Lung (tissue), 11 donors: ENCODE measurements at regions not wholly inside any gene's neighbourhood (a gene's known extent, or its start where the extent isn't known, plus 50 kb on each side); places are given as distances from the start of the nearest gene placed in this dataset.

Experiments used
- ATAC-seq: fragments of 200-7000 bp; cut with Tn5 transposase; one replicate; pipeline ENCODE4 v1.9.1; 2020; ENCODE audit warnings: moderate number of reproducible peaks; ENCODE audit not compliant: insufficient read depth, low FRiP score
- DNase-seq, 3 donors: peaks; one replicate each; pipeline ENCODE4 v3.0.0-alpha.2; 2013 to 2017
- H3K27ac ChIP-seq, 2 donors: one replicate each; pipeline ENCODE4 v1.5.1; 2013; ENCODE audit warnings: mild to moderate bottlenecking in 2 of 2, moderate library complexity in 2 of 2, control low read depth in 1 of 2, inconsistent platforms in 1 of 2, low read depth in 1 of 2, low read length in 1 of 2
- H3K27me3 ChIP-seq, 3 donors: one replicate each; pipeline ENCODE4 v1.5.1; 2013; ENCODE audit warnings: low read length in 2 of 3; ENCODE audit not compliant: control insufficient read depth in 3 of 3, insufficient read depth in 3 of 3
- H3K36me3 ChIP-seq, 4 donors: one replicate each; pipeline ENCODE4 v1.5.1; 2013; ENCODE audit warnings: low read length in 4 of 4, mild to moderate bottlenecking in 1 of 4, moderate library complexity in 1 of 4; ENCODE audit not compliant: control insufficient read depth in 4 of 4, insufficient read depth in 4 of 4
- H3K4me1 ChIP-seq, 5 donors: one replicate each; pipeline ENCODE4 v1.5.1; 2013; ENCODE audit warnings: low read length in 5 of 5, mild to moderate bottlenecking in 2 of 5, moderate library complexity in 1 of 5; ENCODE audit not compliant: control insufficient read depth in 5 of 5, insufficient read depth in 5 of 5
- H3K4me3 ChIP-seq: one replicate; pipeline ENCODE4 v1.5.1; 2013; ENCODE audit warnings: mild to moderate bottlenecking, control low read depth, moderate library complexity
- H3K9ac ChIP-seq, 2 donors: one replicate each; pipeline ENCODE4 v1.5.1; 2013; ENCODE audit warnings: low read length in 2 of 2, control low read depth in 1 of 2; ENCODE audit not compliant: insufficient read depth in 1 of 2
- H3K9me3 ChIP-seq, 4 donors: one replicate each; pipeline ENCODE4 v1.5.1; 2013; ENCODE audit warnings: low read length in 3 of 4, mild to moderate bottlenecking in 1 of 4, moderate library complexity in 1 of 4; ENCODE audit not compliant: control insufficient read depth in 4 of 4, insufficient read depth in 3 of 4
- CTCF ChIP-seq: IDR thresholded peaks from 2 replicates; pipeline ENCODE4 v1.5.1; 2012; ENCODE audit warnings: mild to moderate bottlenecking; ENCODE audit errors: control extremely low read depth, extremely low read depth
- WGBS, 2 donors: extraction: QIAGEN DNeasy Blood & Tissue Kit; methylation state at CpG; one replicate each; pipeline ENCODE4 v1.1.7; 2013; 5-methylcytosine and 5-hydroxymethylcytosine counted together
- donor health status: control.
- donor health status: control.
- donor health status: Bipolar disorder and iron deficiency.
- donor health status: healthy.
- donor health status: DM: yes; HTN: yes; CAD: no.

- ATAC-seq (no peak), DNase-seq (no peak)
- Histone ChIP-seq H3K4me1 (no peaks in the 10 kb centered on the region), H3K9me3 (peaks cover 0 to 6% (median 0%) of the 10 kb centered on the region in 4 donors), H3K4me3 (no peak overlapping the region), H3K27me3 (peaks cover 0 to 2% (median 0%) of the 10 kb centered on the region in 3 donors), H3K27ac (no peak overlapping the region), H3K36me3 (no peaks in the 10 kb centered on the region), H3K9ac (no peak overlapping the region)
- TF ChIP-seq CTCF = no peak
Observed at GRCh38 chr19:28934631-28935030, 278.3 kb downstream of the UQCRFS1 start.

GRCh38 chr19:28933039-28933438 is 279.9 kb downstream of the UQCRFS1 start:
- DNase-seq = no peak
- no peak overlapping the region for H3K4me3 ChIP-seq
- 82 to 95% methylated on average over 4 of the region's 4 CpGs for WGBS, 2 donors
- no peak for ATAC-seq
- no peak overlapping the region for H3K27ac ChIP-seq
- H3K9ac ChIP-seq = no peak overlapping the region
- no peak for TF ChIP-seq CTCF
- H3K9me3 ChIP-seq = peaks cover 0 to 6% (median 0%) of the 10 kb centered on the region in 4 donors
- H3K36me3 ChIP-seq = no peaks in the 10 kb centered on the region
- H3K4me1 ChIP-seq = no peaks in the 10 kb centered on the region
- H3K27me3 ChIP-seq = peaks cover 0 to 2% (median 0%) of the 10 kb centered on the region in 3 donors

- Histone ChIP-seq H3K9me3 (peaks cover 0 to 6% (median 0%) of the 10 kb centered on the region in 4 donors), H3K4me3 (no peak overlapping the region), H3K27ac (no peak overlapping the region), H3K4me1 (no peaks in the 10 kb centered on the region), H3K36me3 (no peaks in the 10 kb centered on the region), H3K9ac (no peak overlapping the region), H3K27me3 (peaks cover 0 to 2% (median 0%) of the 10 kb centered on the region in 3 donors)
- no peak for DNase-seq
- no peak for TF ChIP-seq CTCF
- no peak for ATAC-seq
- 72 to 75% methylated on average over 3 of the region's 3 CpGs for WGBS, 2 donors
Observed at GRCh38 chr19:28932446-28932845, 280.5 kb downstream of the UQCRFS1 start.

- Histone ChIP-seq H3K9ac (no peak overlapping the region), H3K4me1 (no peaks in the 10 kb centered on the region), H3K4me3 (no peak overlapping the region), H3K27ac (no peak overlapping the region), H3K27me3 (peaks cover 0 to 2% (median 0%) of the 10 kb centered on the region in 3 donors), H3K9me3 (peaks cover 0 to 6% (median 0%) of the 10 kb centered on the region in 4 donors), H3K36me3 (no peaks in the 10 kb centered on the region)
- ATAC-seq = no peak
- no peak for TF ChIP-seq CTCF
- 61 to 79% methylated on average over 3 of the region's 3 CpGs for whole genome bisulfite sequencing, 2 donors
- no peak for DNase-seq
Observed at GRCh38 chr19:28929006-28929405, 283.9 kb downstream of the UQCRFS1 start.
